Keratinocyte (primary cell): ENCODE measurements at regions not wholly inside any gene's neighbourhood (a gene's known extent, or its start where the extent isn't known, plus 50 kb on each side); places are given as distances from the start of the nearest gene placed in this dataset.

Experiments
- DNase-seq: peaks from one replicate; pipeline ENCODE4 v3.0.0-alpha.2; 2011; ENCODE audit warnings: low read depth, missing footprints, low spot score
- FAIRE-seq: peaks from 2 replicates; lab custom pipeline; 2011; peaks lifted over from hg19 to GRCh38; lab: Jason Lieb, UNC
- H2AFZ ChIP-seq: 2 replicates; pipeline ENCODE4 v1.6.0; 2012; ENCODE audit warnings: low read length, control low read depth, inconsistent platforms; ENCODE audit not compliant: control insufficient read depth
- H3K27ac ChIP-seq: 2 replicates; pipeline ENCODE4 v1.5.1; 2011; ENCODE audit warnings: low read length; ENCODE audit not compliant: control insufficient read depth, insufficient read depth
- H3K27me3 ChIP-seq: 3 replicates; pipeline ENCODE4 v1.6.0; 2011; ENCODE audit warnings: low read length; ENCODE audit not compliant: control insufficient read depth, insufficient read depth; ENCODE audit errors: extremely low read depth
- H3K36me3 ChIP-seq, 2 experiments: 2 replicates in 1 of 2; 3 replicates in 1 of 2; pipeline ENCODE4 v1.5.1; 2011; ENCODE audit warnings: low read length in 2 of 2, mild to moderate bottlenecking in 1 of 2; ENCODE audit not compliant: control insufficient read depth in 2 of 2, insufficient read depth in 2 of 2; ENCODE audit errors: extremely low read depth in 1 of 2
- H3K4me1 ChIP-seq: 3 replicates; pipeline ENCODE4 v1.5.1; 2011; ENCODE audit warnings: low read length; ENCODE audit not compliant: control insufficient read depth, insufficient read depth; ENCODE audit errors: extremely low read depth
- H3K4me2 ChIP-seq: 3 replicates; pipeline ENCODE4 v1.6.0; 2011; ENCODE audit warnings: low read depth, low read length; ENCODE audit not compliant: control insufficient read depth, insufficient read depth; ENCODE audit errors: extremely low read depth
- H3K4me3 ChIP-seq, 3 experiments: fragments of 200-600 bp in 1 of 3; sonication (generic) in 1 of 3; 2 replicates in 2 of 3; 3 replicates in 1 of 3; pipeline ENCODE4 v1.5.1; 2011 to 2016; ENCODE audit warnings: low read length in 3 of 3, mild to moderate bottlenecking in 3 of 3, control low read depth in 2 of 3, inconsistent platforms in 1 of 3, low read depth in 1 of 3, mixed read lengths in 1 of 3, mixed run types in 1 of 3, moderate library complexity in 1 of 3; ENCODE audit not compliant: control insufficient read depth in 2 of 3, insufficient read depth in 2 of 3; ENCODE audit errors: extremely low read depth in 1 of 3
- H3K79me2 ChIP-seq: 2 replicates; pipeline ENCODE4 v1.6.0; 2012; ENCODE audit warnings: low read length; ENCODE audit not compliant: control insufficient read depth, insufficient read depth
- H3K9ac ChIP-seq: 3 replicates; pipeline ENCODE4 v1.6.0; 2011; ENCODE audit warnings: low read length; ENCODE audit not compliant: control insufficient read depth, insufficient read depth; ENCODE audit errors: extremely low read depth
- H3K9me1 ChIP-seq: 3 replicates; pipeline ENCODE4 v1.6.0; 2011; ENCODE audit warnings: low read length; ENCODE audit not compliant: control insufficient read depth, insufficient read depth; ENCODE audit errors: extremely low read depth
- H3K9me3 ChIP-seq: 2 replicates; pipeline ENCODE4 v1.5.1; 2012; ENCODE audit warnings: low read depth, low read length; ENCODE audit not compliant: control insufficient read depth
- H4K20me1 ChIP-seq: 3 replicates; pipeline ENCODE4 v1.6.0; 2011; ENCODE audit warnings: low read length; ENCODE audit not compliant: control insufficient read depth, insufficient read depth; ENCODE audit errors: extremely low read depth
- EZH2 ChIP-seq: IDR thresholded peaks from one replicate; pipeline ENCODE4 v1.6.1; 2012; ENCODE audit warnings: inconsistent platforms, mild to moderate bottlenecking, low read length, moderate library complexity
- dilution Hi-C: fragments of 300-500 bp; cut with MboI; formaldehyde crosslinking; loops from one replicate; pipeline ENCODE4 v1.7.0; 2020; ENCODE audit warnings: low sequenced_read_pairs; ENCODE audit not compliant: extremely low pct_ligation_motif_present
- TF ChIP-seq, protein P1 (sequence below), 3 experiments: IDR thresholded peaks in 1 of 3; conservative IDR thresholded peaks in 1 of 3; optimal IDR thresholded peaks in 1 of 3; 2 replicates in 2 of 3; 3 replicates in 1 of 3; pipeline versions ENCODE3 to v1.5.1; 2011; ENCODE audit warnings: low read length in 3 of 3, mild to moderate bottlenecking in 3 of 3, moderate library complexity in 2 of 3, control low read depth in 1 of 3, inconsistent platforms in 1 of 3; ENCODE audit not compliant: insufficient read depth in 2 of 3; ENCODE audit errors: extremely low read depth in 1 of 3

DNA sequence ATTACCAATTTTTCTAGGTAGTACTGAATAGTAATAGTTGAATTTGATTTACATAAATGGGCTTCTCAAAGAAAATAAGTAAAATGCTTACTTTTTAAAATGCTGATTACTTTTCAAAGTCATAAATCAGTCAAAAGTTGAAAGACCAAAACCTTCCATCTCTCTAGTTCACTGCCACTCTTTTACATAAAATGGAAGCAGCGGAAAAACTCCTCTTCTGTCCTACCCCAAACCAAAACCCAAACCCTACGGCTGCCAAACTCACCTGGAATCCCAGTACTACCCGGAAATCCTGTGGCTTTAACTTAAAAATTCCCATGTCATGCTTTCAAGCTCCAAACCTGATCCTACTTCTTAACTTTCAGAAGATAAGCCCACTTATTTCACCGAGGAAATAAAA is 81.2 kb upstream of the MAPRE2 start:
- Histone ChIP-seq H3K4me3 (no peak overlapping the region), H3K27me3 (no peaks in the 10 kb centered on the region), H3K4me1 (no peaks in the 10 kb centered on the region), H2AFZ (no peak overlapping the region), H3K4me2 (no peak overlapping the region), H3K9me1 (no peaks in the 10 kb centered on the region), H3K79me2 (no peaks in the 10 kb centered on the region), H3K27ac (no peak overlapping the region), H4K20me1 (no peaks in the 10 kb centered on the region), H3K9me3 (no peaks in the 10 kb centered on the region), H3K9ac (no peak overlapping the region), H3K36me3 (no peaks in the 10 kb centered on the region)
- DNase-seq = no peak
- no peak for TF ChIP-seq EZH2
- TF ChIP-seq, protein P1, sequence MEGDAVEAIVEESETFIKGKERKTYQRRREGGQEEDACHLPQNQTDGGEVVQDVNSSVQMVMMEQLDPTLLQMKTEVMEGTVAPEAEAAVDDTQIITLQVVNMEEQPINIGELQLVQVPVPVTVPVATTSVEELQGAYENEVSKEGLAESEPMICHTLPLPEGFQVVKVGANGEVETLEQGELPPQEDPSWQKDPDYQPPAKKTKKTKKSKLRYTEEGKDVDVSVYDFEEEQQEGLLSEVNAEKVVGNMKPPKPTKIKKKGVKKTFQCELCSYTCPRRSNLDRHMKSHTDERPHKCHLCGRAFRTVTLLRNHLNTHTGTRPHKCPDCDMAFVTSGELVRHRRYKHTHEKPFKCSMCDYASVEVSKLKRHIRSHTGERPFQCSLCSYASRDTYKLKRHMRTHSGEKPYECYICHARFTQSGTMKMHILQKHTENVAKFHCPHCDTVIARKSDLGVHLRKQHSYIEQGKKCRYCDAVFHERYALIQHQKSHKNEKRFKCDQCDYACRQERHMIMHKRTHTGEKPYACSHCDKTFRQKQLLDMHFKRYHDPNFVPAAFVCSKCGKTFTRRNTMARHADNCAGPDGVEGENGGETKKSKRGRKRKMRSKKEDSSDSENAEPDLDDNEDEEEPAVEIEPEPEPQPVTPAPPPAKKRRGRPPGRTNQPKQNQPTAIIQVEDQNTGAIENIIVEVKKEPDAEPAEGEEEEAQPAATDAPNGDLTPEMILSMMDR (optimal IDR thresholded peaks at IDR 0.05 in 1 of 3, IDR thresholded peaks at IDR 0.05 in 1 of 3, conservative IDR thresholded peaks at IDR 0.05 in 1 of 3; ENCODE audit: extremely low read depth in 1 of 3, insufficient read depth in 2 of 3, low read length in 3 of 3) = no peak
- FAIRE-seq = no peak
- dilution Hi-C loops = no loop called here

DNA sequence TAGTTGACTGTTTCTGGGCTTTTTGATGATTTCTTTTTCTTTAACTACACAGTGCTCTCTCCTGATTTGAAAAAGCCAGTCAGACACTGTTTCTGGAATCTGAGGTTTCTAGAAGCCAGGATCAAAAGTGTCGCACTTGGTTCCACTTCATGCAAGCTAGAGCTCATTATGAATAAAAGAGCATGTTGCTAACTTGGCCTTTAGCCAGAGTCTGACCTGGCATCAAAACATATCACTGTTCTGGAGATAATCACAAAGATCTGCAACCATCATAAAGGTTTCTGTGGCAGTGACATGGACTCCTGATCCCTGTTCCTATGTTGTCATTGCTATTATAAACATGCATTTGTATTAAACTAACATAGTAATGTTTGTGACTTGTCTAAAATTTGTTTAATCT is 76.1 kb upstream of the MAPRE2 start:
- no peak for DNase-seq
- no peak overlapping the region for H3K4me3 ChIP-seq
- H3K79me2 ChIP-seq = no peaks in the 10 kb centered on the region
- H3K4me1 ChIP-seq = no peaks in the 10 kb centered on the region
- no peak overlapping the region for H3K4me2 ChIP-seq
- dilution Hi-C loops = no loop called here
- H3K27me3 ChIP-seq = no peaks in the 10 kb centered on the region
- TF ChIP-seq, protein P1 (optimal IDR thresholded peaks at IDR 0.05 in 1 of 3, IDR thresholded peaks at IDR 0.05 in 1 of 3, conservative IDR thresholded peaks at IDR 0.05 in 1 of 3; ENCODE audit: extremely low read depth in 1 of 3, insufficient read depth in 2 of 3, low read length in 3 of 3) = no peak
- TF ChIP-seq EZH2 = no peak
- no peak overlapping the region for H3K9ac ChIP-seq
- H3K27ac ChIP-seq = no peak overlapping the region
- H4K20me1 ChIP-seq = no peaks in the 10 kb centered on the region
- H3K9me3 ChIP-seq = no peaks in the 10 kb centered on the region
- no peaks in the 10 kb centered on the region for H3K36me3 ChIP-seq
- no peak for FAIRE-seq
- no peak overlapping the region for H2AFZ ChIP-seq
- H3K9me1 ChIP-seq = no peaks in the 10 kb centered on the region
